HG03060 (cell line): ENCODE measurements at regions not wholly inside any gene's neighbourhood (a gene's known extent, or its start where the extent isn't known, plus 50 kb on each side); places are given as distances from the start of the nearest gene placed in this dataset.

Source experiments
- ATAC-seq: cut with Tn5 transposase; IDR thresholded peaks from one replicate; pipeline ENCODE4 v1.9.1; 2021; ENCODE audit warnings: low read depth, moderate number of reproducible peaks; ENCODE audit not compliant: unreplicated experiment

DNA sequence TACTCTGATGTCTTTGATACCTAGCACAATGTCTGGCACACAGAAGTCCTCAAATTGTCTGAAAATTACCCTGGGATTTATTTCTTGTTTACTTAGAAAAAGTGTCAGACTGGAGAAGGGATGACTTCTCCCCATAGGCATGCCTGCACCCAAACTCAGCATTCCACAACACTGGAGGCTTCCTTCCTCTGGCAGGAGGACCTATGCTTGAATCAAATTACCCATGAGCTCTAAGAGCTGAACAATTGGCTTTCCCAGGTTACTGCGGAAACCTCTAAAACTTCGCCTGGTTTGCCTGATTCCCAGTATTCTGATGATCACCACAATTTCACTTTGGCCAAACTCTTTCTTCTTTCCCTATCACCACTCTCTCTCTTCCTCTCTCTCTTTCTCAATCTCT lies 217.4 kb downstream of the DIPK2A start:
- ATAC-seq: no peak

DNA sequence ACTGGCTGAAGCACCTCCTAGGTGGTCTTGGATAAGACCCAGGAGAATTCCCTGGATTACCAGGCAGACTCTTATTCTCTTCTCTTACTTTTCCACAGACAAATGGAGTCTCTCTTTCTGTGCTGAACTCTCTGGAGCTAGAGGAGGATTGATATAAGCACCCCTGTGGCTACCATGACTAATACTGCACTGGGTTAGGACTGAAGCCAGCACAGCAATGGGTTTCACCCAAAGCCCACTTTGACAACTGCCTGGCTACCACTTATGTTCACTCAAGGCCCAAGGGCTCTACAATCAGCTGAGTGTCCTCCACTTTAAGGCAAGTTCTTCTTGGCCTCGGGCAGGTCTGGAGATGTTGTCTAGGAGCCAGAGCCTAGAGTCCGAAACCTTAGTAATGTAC lies 225.5 kb downstream of the DIPK2A start:
- no peak for ATAC-seq

DNA sequence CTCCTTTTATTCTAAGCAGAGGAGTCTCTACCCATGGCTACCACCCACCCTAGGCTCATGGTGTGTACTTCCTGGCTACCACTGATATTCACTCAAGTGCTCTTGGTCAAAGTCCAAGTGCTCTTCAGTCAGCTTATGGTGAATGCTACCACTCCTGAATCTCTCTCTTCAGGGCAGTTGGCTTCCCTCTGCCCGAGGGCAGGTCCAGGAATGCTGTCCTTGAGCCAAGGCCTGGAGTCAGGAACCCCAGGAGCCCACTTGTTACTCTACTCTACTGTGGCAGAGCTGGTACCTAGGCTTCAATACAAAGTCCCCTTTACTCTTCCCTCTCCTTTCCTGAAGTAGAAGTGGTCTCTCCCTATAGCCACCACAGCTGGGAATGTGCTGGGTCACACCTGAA lies 226.0 kb downstream of the DIPK2A start:
- no peak for ATAC-seq

DNA sequence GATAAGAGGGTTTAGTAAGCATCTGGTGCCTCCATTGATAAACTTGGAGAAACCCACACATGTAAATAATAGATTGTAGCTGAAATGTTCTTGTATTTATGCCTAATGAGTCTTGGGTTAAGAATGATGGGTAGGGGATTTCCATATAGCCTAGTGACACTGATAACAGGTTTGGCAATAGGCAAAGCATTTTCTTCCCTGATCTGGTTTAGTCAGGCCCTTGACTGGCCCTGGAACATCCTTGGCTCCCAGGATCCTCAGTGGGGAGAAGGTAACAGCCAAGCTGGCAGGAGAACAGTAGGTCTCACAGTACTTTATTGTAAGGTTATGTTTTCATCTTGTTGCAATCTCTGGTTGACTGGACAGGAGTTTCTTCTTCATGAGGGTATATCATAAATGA lies 228.4 kb downstream of the DIPK2A start:
- ATAC-seq: no peak

DNA sequence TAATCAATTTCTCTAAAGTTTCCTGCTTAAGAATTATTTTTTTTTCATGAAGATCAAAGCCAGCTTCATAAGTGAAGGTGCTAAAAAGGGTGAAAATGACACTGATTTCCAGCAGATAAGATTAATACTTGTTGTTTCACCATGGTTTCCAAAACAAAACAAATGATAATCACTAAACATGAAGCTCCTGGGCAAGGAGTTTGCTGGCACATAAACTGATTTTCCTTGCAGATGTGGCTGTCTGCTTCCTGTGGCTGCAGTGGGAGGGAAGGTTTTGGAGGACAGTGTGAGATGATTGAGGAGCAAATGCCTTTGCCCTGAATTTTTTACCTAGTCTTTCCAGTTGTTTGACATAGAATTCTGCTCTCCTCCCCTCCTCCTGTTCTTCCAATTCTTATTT lies 228.8 kb downstream of the DIPK2A start:
- no peak for ATAC-seq

DNA sequence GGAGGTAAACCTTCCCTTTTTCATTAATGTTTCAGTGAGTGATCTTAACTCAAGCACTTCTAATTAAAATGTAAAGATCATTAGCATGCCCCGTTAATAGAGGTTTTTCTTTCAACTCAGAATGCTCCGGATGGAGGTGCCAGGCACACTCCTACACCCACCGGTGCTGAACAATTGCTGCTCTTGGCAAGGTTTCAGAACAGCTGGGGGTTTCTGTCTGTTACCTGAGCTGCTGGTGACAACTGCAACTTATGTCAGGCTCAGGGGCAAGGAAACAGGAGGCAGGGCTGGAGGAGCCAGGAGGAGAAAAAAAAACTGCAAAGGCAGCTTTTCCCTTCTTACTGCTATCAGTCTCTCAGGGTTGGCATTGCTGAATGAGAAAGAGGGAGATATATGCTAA lies 250.1 kb downstream of the DIPK2A start:
- no peak for ATAC-seq

DNA sequence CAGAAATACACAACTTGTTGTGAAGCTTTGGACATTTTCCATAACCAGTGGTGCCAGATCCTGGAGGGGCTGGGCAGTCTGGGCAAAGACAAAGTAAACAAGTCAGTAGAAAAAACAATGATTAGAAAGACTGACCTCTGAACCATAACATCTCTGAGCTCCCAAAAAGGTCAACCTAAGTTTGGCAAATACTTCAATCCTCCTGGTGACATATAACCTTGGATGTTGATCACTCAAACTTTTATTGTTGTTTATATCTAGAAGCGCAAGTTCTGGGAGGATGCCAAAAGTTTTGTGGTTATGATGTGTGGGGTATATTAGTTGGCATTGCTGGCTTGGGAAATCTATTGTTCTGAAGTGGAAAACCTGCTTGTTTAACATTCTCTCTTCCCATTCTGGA lies 257.7 kb downstream of the DIPK2A start:
- ATAC-seq: no peak

DNA sequence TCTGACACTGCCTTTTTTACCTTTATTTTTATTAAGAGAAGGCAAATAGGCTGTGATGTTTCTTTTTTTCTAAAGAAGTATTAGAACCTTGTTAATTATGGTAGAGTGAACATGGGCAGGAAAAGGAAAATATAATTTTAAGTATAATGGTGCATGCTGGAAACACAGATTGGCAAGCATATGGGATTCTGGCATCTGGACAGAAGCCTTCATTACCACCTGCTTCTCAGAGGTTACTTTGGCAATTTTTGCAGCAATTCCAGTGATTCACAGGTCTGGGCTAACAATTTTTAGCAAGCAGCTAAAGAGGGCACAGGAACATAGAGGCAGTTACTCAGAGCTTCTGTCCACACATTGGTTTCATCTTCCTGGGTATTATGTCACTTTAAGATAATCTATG lies 258.3 kb downstream of the DIPK2A start:
- no peak for ATAC-seq

DNA sequence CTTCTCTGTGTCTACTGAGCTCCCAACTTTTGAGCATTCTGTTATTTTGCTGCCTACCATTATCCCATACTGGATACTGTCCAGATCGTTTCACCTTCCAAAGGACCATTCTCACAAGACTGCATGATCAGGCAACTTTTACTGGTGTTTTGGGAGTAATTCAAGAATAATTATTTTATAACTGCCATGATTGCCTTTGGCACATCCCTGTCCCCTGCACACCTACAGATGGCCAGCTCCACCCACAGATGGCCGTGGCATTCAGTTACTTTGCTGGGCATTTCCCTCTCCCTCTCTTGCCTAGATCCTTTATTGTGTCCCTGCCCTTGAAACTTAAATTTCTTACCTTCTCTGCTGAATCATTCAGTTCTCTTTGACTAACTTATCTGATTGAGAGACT lies 263.9 kb downstream of the DIPK2A start:
- no peak for ATAC-seq

DNA sequence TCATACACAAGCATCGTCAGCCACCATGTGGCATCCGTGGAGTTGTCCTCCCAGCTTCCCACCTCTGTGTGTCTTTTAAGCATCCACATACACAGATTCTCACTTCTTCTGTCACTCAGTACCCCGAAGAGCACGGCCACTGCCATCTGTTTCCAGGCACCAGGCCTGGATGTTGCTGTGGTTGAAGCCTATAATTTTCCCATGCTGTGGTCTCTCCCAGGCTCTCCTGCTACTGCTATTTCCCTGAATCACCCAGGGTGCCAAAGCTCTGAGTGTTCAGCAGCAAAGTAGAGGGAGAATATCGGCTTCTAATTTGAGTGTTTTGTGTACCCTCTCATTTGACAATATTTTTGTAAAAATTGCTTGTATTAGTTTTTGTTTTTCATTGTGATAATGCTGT lies 265.7 kb downstream of the DIPK2A start:
- no peak for ATAC-seq

DNA sequence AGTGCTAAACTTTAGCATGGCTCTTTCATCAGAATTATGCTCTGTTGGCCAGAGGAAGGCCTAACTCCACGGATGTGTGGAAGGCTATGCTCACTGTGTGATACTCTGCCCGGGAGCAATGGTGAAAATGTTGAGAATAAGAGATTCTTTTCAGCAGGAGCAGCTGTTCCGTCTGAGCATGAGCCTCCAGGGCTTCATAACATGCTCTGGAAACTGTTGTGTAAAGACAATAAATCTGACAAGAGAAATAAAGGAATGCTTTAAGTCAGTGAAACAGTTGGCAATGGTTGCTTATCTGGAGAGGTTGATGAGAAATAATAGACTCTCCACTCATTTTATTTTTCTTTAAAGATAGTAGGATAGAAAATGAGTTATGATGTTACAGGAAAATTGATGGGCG lies 269.8 kb downstream of the DIPK2A start:
- no peak for ATAC-seq

DNA sequence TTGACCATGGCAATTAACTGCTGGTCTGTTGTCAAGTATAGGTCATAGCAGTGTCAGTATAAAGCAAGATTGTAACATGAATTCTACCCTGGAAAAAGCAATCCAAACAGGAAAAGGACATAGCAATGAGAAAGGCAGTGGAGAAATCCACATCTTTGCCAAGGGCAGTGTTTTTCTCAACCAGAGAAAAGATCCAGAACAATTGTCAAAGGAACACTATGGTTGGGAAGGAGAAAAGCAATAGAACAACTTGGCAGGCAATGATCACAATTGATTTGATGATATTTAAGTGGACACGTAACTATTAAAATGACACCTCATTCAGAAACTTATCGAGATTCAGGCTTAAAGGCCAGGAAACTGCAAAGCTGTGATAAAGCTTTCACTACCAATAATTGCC lies 271.1 kb downstream of the DIPK2A start:
- no peak for ATAC-seq

DNA sequence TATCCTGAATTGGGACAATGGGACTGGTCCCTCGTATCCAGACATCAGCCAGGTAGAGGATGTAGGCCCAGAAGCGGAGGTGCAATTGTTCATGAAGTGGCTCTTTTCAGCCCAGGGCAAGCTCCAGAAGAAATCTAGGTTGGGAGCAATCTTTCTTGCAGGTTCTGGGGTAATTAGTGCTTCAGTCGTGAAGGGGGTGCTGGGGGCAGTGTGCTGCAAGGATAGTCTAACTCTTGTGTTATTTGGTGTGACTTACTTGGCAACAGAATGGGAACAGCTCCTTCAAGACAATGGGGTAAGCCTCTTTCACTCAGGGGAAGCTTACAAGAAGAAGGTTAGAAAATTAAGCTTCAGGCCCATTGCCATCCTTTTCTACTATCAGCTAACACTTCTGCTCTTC lies 273.0 kb downstream of the DIPK2A start:
- no peak for ATAC-seq

DNA sequence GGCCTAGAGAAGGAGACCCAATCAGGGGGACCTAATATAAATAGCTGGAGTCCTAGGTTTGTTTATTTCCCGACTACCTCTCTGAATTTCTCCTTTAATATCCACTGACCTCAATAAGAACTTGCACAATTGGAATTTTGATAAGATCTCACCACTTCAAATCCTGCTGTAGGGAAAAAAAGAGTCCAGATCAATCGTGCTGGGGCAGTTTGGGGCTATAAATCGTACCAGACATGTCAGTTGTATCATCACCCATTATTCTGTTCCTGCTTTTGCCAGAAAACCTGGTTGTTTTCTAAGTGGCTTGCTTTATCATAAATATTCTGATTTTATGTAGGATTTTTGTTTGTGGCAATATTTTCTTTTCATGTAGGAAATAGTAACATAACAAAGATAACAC lies 281.3 kb downstream of the DIPK2A start:
- no peak for ATAC-seq

DNA sequence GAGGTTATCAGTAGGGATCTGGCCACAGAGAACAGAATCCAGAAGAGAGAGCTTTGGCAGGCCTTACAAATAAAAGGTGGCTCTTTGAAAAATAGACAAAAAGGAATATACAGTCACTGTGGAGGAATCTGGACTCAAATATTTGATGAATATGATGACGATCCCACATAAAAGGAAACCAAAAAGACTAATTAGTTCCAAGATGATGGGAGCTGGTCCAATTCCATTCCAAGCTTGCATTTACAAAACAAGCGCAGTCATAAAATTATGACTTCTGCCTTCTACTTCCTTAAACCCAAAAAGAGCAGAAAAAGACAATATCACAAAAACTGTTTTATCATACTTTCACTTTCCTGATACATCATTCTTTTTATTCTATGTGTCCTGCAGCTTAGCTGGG lies 285.8 kb downstream of the DIPK2A start:
- no peak for ATAC-seq

DNA sequence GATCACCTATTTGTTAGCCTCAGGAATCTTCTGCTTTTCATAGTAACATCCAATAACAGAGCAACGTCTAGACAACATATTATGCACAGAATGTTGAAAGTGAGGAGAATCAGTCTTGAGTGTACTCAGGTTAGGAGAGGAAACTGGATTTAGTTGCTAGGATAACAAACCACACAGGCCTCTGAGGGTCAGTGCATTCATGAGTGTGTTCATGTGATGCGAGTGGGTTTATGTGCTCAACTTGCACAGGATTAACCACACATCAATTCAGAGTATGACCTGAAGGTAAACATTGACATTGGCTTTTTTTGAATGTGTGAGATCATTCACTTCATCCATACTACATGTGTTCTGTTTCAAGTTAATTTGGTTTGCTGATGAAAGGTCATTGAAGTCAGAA lies 287.6 kb downstream of the DIPK2A start:
- no peak for ATAC-seq

DNA sequence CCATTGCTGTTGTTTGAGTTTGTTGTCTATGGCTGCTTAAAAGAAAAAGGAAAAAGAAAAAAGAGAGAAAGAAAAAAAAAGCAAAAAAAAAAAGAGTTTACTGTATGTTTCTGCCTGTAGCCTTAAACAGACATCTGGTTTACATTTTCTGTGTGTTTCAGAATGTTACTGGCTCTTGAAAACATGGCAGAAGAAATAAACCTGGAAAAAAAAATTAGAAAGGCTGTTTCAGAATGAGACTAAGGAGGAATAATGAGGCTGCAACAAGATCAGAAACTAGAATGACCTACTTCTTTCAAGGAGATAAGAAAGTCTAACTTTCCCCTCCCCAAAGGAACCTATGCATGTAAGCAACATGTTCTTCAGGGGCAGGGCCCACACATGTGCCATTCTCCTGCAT lies 292.1 kb downstream of the DIPK2A start:
- ATAC-seq: no peak

DNA sequence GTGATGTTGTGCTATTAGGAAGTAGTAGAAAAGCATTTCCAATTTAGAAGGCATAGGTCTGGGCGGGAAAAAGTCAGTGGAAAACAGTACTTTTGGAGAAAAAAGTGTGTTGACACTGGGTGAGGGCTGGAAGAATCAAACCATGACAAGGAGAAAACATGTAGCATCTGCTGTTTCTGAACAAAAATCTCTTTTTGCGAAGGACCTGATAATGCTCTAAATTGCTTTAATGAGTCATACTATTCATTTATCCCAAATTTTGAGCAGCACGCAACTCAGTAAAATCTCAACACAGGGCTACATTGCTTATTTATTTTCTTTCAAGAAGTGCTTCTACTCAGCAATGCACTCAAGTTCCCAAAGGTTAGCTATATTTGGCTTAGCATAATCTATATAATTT lies 292.7 kb downstream of the DIPK2A start:
- ATAC-seq: no peak

DNA sequence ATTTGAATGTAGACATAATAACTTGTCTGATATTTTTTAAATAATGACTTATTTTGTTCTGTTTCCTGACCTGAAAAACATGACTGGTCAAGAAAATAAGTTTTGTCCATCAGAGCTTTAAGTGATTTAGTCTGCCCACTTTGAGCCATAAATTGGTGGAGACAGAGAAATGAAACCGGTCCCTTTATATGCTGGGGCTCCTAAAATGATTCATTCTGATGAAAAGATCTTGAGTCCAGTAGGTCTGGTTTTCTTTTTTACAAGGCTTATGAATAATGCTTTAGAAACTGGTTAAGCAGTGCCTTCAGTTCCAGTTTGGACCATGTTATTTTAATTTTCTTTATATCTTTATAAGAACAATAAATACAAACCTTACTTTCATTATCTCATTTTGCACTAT lies 293.2 kb downstream of the DIPK2A start:
- ATAC-seq: no peak

DNA sequence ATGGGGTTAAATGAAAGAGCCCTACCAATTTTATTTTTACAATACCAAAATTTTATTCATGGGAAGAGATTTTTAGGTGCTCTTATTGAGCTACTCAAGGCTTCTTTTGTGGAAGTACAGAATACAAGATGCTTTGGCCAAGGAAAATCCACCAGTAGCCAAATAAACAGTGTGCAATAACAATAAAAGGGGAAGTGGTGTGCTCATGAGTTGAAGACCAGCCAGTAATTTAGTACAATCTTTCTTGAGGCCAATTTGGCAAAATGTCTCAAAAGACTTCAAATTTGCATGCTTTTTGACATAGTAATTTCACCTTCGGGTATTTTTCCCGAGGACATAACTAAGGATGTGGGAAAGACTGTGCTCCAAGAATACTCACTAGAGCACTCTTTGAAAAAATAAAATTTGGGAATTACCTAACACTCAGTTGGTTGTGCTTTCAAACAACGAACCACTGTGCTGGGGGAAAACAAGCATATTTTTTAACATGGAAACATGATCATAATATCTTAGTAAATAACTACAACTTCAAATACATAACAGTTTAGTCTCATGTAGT lies 294.0 kb downstream of the DIPK2A start:
- ATAC-seq: no peak

DNA sequence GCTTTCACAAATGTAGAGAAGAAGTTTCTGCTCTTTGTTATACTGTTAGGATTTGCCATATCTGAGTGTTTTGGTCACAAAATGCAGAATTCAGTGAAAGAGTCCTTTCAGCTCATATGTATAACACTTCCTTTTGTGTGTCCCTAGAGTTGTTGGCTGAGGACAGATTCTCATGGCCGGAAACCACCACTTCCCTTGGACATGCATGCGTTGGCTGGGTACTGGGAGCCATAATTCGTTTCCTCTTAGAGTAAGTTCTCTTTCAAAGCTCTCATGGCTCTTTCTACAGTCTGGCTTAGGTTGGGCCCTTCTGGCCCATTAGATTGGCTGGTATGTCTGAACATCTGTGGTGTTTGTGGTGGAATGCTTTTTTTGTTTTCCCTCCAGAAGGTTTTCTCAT lies 298.5 kb downstream of the DIPK2A start:
- ATAC-seq: no peak

DNA sequence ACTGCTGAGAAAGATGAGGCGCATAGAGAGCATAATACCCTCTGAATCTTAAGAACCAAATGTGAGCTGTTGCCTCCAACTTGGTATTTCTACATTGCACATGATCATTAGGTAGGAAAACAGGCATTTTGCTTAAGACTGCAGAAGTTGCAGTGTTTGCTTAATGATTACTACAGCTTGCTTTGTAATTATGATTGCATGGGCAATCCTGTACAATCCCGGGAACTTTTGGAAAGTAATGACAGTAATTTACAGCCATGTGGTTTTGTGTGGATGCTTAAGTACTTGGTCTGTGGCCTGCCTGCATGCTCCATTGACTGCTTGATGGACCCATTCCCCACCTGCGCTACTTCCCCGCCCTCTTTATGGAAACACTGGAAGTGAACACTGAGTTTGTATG lies 301.1 kb downstream of the DIPK2A start:
- ATAC-seq: no peak

DNA sequence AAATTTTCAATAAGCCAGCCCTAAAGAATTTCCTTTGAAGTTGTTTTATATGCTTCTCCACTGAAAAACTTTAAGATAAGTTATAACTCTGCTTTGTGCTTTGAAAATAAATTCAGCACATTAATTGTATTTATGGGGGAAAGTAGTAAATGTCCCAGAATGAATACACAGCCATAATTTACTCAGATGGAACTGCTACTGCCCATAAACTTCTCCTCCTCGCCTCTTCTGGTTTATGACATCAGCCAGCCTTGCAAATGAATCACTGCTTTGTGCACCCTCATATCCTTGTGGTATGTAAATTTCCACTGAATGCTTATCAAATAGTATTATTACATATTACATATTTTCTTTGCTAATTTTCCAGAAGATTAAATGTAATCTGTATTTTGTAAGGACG lies 302.0 kb downstream of the DIPK2A start:
- ATAC-seq: no peak
